Mucosa of stomach (tissue), 1 donor: ENCODE measurements at regions not wholly inside any gene's neighbourhood (a gene's known extent, or its start where the extent isn't known, plus 50 kb on each side); places are given as distances from the start of the nearest gene placed in this dataset.

ENCODE experiments used
- H3K27me3 ChIP-seq: one replicate; pipeline ENCODE4 v1.7.0; 2013; ENCODE audit warnings: mild to moderate bottlenecking, low read length; ENCODE audit not compliant: control insufficient read depth, insufficient read depth
- H3K36me3 ChIP-seq: one replicate; pipeline ENCODE4 v1.7.0; 2013; ENCODE audit warnings: low read length; ENCODE audit not compliant: control insufficient read depth, insufficient read depth
- H3K4me1 ChIP-seq: one replicate; pipeline ENCODE4 v1.7.0; 2013; ENCODE audit warnings: mild to moderate bottlenecking, low read length; ENCODE audit not compliant: control insufficient read depth, insufficient read depth
- H3K4me3 ChIP-seq: one replicate; pipeline ENCODE4 v1.7.0; 2013; ENCODE audit warnings: low read length
- H3K9ac ChIP-seq: one replicate; pipeline ENCODE4 v1.7.0; 2013; ENCODE audit warnings: mild to moderate bottlenecking, low read length, moderate library complexity
- H3K9me3 ChIP-seq: one replicate; pipeline ENCODE4 v1.7.0; 2013; ENCODE audit warnings: mild to moderate bottlenecking, low read length, moderate library complexity; ENCODE audit not compliant: control insufficient read depth
- donor health status: Pancreatic carcinoma.

DNA sequence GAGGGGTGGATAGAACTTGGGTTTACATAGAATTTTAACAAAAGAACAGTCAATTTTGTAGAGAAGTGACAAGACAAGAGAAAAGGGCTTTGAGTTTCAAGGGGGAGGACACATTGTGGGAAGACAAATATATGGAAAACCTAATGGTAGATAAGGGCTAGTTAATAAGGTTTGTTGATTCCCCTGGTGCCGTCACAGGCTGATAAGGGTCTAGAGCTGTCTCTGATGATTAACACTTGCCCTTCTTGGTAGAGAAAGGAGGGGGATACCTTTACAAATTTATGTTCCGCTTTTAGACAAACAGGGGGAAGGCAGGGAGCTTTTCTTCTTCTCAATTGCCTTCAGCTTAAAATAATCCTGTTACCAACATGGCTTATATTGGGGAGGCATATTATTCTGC, 124.3 kb downstream of the ETS2 start:
- Histone ChIP-seq H3K9ac (no peak overlapping the region), H3K9me3 (peaks cover 4% of the 10 kb centered on the region), H3K4me3 (no peak overlapping the region), H3K27me3 (no peaks in the 10 kb centered on the region), H3K36me3 (no peaks in the 10 kb centered on the region), H3K4me1 (peaks cover 15% of the 10 kb centered on the region)

DNA sequence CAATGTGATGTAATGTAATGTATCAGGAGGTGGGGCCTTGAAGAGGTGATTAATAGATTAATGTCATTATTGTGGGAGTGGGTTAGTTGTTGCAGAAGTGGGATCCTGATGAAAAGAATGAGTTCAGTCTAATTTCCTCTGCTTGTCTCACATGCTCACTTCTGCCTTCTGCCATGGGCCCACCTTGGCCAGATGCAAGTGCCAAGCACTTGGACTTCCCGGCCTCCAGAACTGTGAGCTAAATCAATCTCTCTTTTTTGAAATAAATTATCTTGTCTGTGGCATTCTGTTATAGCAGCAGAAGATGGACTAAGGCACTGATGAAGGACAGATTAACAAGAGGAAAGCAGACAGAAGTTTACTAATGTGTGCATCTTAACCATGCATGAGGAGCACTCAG, 123.9 kb downstream of the ETS2 start:
- no peak overlapping the region for H3K9ac ChIP-seq
- no peaks in the 10 kb centered on the region for H3K36me3 ChIP-seq

DNA sequence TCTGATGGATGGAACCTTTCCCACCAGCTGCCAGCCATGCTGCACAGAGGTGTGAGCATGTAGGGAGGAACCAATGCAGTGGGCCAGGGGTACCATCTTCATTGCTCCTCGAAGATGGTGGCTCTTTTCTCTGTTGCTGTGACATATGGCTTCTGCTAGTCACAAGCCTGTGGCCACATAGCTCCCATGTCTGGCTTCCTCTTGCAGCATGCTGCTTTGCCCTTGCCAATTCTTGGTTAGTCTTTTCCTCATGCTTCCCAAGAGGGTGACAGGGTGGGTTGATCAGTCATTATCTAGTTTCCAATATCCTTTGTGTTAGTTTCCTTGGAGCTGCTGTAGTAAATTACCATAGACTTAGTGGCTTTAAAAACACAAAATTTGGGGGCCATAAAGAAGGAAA, 123.4 kb downstream of the ETS2 start:
- Histone ChIP-seq H3K27me3 (no peaks in the 10 kb centered on the region), H3K4me3 (no peak overlapping the region), H3K9me3 (peaks cover 4% of the 10 kb centered on the region), H3K4me1 (peaks cover 15% of the 10 kb centered on the region), H3K36me3 (no peaks in the 10 kb centered on the region), H3K9ac (no peak overlapping the region)

More for the DNA sequence above, 123.9 kb downstream of the ETS2 start:
- no peaks in the 10 kb centered on the region for H3K27me3 ChIP-seq
- H3K4me1 ChIP-seq = peaks cover 15% of the 10 kb centered on the region
- no peak overlapping the region for H3K4me3 ChIP-seq
- peaks cover 4% of the 10 kb centered on the region for H3K9me3 ChIP-seq

DNA sequence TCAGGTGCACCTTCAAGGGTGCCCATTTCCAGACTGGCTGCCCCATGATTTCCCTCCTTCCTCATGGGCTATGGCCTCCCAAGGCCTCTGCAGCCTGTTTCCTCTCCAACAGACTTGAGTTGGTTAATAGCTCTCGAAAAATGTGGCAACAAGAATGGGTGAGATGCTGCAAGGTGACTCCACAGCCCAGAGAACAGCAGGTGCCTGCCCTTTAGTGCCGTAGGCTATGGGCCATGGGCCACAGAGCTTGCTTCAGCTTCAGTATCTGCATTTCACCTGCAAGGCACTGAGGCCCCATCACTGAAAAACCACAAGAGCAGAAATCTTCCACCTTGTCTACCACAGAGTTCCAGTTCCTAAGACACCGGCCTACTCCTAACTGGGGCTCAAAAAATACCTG, 122.0 kb downstream of the ETS2 start:
- Histone ChIP-seq H3K9me3 (peaks cover 4% of the 10 kb centered on the region), H3K36me3 (no peaks in the 10 kb centered on the region), H3K27me3 (no peaks in the 10 kb centered on the region), H3K4me1 (peaks cover 9% of the 10 kb centered on the region), H3K4me3 (no peak overlapping the region), H3K9ac (no peak overlapping the region)

DNA sequence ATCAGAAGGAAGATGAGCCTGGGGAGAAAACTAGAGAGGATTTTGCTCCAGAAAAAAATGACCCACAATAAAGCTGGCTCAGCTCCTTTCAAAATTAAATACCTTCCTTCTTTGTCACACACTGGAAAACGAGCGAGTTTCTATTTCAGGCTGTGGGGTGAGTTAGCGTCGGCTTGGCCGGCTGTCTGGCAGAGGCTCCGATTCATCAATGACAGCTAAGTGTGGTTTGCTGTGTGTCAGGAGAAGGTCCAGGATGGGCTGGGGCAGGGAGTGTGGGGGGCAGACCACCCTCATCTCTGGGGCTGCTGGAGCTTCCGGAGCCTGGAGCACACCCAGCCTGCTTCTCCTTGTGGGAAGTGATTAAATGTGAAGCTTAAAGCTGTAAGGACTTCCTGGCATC, 120.2 kb downstream of the ETS2 start:
- no peak overlapping the region for H3K4me3 ChIP-seq
- H3K36me3 ChIP-seq = no peaks in the 10 kb centered on the region
- no peaks in the 10 kb centered on the region for H3K27me3 ChIP-seq
- H3K4me1 ChIP-seq = peaks cover 9% of the 10 kb centered on the region
- H3K9me3 ChIP-seq = peaks cover 4% of the 10 kb centered on the region
- H3K9ac ChIP-seq = peak overlapping the region; percentile 54

DNA sequence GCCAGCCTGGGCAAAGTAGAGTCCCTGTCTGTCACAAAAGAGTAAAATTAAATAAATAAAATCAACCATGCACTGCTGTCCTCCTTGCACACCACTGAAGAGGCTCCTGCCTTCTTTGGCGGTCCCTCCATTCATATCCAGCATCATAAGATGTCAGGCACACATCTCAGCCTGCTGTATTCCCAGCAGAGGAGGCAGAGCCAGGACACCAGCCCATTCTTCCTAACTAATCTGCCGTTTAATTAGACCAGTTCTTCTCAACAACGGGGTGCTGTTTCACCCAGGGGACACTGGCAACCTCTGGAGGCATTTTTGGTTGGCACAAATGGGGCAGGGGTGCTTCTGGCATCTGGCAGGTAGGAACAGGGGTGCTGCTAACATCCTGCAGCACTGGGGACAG, 119.7 kb downstream of the ETS2 start:
- Histone ChIP-seq H3K27me3 (no peaks in the 10 kb centered on the region), H3K36me3 (no peaks in the 10 kb centered on the region), H3K4me1 (peaks cover 9% of the 10 kb centered on the region), H3K9ac (peak overlapping the region; percentile 54), H3K4me3 (no peak overlapping the region), H3K9me3 (peaks cover 4% of the 10 kb centered on the region)

DNA sequence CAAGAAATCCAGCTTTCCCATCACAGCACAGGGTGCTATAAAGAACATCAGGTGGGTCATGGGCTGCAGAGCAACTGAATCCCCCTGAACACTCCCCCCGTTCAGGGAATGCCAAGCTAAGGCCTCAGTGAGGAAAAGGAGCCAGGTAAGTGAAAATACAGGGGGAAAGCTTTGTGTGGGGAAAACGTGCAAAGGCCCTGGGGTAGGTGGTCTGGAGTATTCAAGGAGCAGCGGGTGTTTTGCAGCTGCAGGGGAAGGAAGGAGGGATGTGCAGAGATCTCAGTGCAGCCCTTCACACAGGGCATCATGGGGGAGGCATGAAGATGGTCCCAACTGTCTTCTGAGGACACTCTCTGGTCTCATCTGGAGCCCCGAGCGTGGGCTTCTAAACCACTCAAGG, 119.2 kb downstream of the ETS2 start:
- Histone ChIP-seq H3K4me1 (peaks cover 9% of the 10 kb centered on the region), H3K9ac (no peak overlapping the region)

DNA sequence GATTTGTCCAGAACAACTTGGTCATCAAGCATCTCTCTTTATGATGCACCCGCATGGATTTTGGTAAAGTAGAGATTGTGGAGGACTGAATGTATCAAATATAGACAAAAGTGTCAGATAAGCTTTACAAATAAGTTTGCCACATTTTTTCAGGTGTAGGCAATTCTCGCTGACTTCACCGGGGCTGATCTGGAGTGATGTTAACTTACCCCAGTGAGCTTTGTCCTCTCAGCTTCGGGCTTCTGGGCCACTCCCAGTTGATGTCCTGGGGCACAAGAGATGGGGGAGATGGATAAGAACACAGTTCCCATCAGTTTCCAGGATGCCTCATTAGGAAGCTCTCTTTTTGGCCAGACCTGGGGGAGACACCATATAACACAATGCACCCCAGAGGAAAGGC, 117.7 kb downstream of the ETS2 start:
- no peaks in the 10 kb centered on the region for H3K9me3 ChIP-seq
- H3K4me1 ChIP-seq = peaks cover 23% of the 10 kb centered on the region
- H3K4me3 ChIP-seq = no peak overlapping the region
- H3K36me3 ChIP-seq = no peaks in the 10 kb centered on the region
- H3K9ac ChIP-seq = no peak overlapping the region
- no peaks in the 10 kb centered on the region for H3K27me3 ChIP-seq

More for the DNA sequence above, 119.2 kb downstream of the ETS2 start:
- Histone ChIP-seq H3K27me3 (no peaks in the 10 kb centered on the region), H3K36me3 (no peaks in the 10 kb centered on the region), H3K9me3 (peaks cover 4% of the 10 kb centered on the region), H3K4me3 (no peak overlapping the region)

DNA sequence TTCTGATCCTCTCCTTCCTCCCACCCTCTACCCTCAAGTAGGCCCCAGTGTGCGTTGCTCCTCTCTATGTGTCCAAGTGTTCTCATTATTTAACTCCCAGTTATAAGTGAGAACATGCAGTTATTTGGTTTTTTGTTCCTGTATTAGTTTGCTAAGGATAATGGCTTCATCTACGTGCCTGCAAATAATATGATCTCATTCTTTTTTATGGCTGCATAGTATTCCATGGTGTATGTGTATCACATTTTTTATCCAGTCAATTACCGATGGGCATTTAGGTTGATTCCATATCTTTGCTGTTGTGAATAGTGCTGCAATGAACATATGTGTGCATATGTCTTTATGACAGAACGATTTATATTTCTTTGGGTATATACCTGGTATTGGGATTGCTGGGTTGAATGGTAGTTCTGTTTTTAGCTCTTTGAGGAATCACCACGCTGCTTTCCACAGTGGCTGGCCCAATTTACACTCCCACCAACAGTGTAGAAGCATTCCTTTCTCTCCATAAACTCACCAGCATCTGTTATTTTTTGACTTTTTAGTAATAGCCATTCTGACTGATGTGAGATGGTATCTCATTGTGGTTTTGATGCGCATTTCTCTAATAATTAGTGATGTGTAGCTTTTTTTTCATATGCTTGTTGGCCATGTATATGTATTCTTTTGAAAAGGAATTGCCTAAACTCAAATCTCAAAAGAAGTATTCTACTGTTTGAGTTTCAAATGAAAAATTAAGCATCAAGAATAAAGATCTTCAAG, 116.9 kb downstream of the ETS2 start:
- H3K27me3 ChIP-seq = no peaks in the 10 kb centered on the region
- no peak overlapping the region for H3K4me3 ChIP-seq
- no peaks in the 10 kb centered on the region for H3K36me3 ChIP-seq
- H3K9ac ChIP-seq = no peak overlapping the region
- peaks cover 26% of the 10 kb centered on the region for H3K4me1 ChIP-seq
- H3K9me3 ChIP-seq = no peaks in the 10 kb centered on the region

DNA sequence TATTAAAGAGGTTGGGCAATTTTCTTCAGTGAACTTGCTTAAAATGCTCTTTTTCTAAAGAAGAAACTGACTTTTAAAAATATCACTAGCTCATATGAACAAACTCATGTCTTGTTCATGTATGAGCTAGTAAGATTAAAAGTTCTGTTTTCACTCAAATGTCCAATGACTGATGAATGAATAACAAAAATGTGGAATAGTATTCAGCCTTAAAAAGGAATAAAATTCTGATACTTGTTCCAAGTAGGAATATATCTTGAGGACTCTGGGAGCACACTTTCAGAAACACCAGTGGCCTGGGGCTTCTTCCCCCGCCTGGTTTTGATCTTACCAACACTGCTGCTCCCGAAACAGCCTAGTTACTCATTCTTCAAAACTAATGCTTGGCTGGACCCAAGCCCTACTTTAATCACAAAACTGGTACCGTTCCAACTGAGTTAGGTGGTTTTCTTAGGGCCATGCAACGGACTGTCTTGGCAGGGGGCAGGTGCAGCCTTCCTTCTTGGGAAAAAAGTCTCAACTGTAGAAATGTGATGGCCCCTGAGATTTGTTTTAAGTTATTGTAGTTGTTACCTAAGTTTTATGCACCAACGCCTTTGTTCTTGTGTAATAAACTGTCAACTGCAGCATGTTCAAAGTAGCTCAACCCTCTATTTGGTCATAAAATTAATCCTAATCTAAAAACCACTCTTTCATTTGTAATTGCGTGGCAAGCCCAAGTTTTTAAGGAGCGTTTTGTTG, 116.0 kb downstream of the ETS2 start:
- Histone ChIP-seq H3K4me3 (no peak overlapping the region), H3K36me3 (no peaks in the 10 kb centered on the region), H3K4me1 (peaks cover 32% of the 10 kb centered on the region), H3K27me3 (no peaks in the 10 kb centered on the region), H3K9ac (no peak overlapping the region), H3K9me3 (no peaks in the 10 kb centered on the region)

DNA sequence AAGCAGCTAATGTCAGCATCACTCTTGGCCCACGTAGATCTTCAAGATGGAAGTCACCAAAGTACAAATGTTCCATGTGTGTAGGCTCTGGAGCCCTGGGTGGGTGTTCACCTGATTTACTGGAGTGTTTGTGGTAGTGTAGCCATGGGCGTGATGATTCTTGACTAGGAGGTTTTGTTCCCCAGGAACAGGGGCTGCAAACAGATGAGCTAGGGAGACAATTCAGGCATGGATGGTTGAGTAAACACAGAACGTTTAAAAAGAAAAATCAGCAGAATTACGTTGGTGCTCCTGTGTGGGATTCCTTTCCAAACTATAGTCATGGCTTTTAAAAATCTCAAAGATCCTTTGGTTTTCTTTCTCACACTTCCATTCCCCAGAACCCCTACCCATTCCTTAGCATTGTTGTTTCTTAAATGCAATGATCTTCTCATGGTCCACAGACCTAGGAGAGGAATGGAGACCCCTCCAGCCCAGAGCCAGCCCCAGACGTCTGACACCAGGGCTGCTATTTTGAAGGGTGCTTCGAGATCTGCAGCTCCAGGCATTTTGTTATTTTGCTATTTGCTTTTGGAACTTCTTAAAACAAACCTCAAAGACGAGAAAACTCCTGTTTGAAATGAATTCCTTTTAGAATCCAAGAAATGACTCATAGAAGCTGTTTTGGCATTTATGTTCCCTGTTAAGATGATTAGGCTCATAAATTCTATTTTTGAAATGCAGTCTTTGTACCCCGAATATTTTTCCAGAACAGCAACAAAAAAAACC, 115.1 kb downstream of the ETS2 start:
- H3K27me3 ChIP-seq = no peaks in the 10 kb centered on the region
- peaks cover 37% of the 10 kb centered on the region for H3K4me1 ChIP-seq
- H3K9me3 ChIP-seq = no peaks in the 10 kb centered on the region
- no peaks in the 10 kb centered on the region for H3K36me3 ChIP-seq
- H3K4me3 ChIP-seq = no peak overlapping the region
- no peak overlapping the region for H3K9ac ChIP-seq
